ENCODE measurements at regions not wholly inside any gene's neighbourhood (a gene's known extent, or its start where the extent isn't known, plus 50 kb on each side); places are given as distances from the start of the nearest gene placed in this dataset.

DNA sequence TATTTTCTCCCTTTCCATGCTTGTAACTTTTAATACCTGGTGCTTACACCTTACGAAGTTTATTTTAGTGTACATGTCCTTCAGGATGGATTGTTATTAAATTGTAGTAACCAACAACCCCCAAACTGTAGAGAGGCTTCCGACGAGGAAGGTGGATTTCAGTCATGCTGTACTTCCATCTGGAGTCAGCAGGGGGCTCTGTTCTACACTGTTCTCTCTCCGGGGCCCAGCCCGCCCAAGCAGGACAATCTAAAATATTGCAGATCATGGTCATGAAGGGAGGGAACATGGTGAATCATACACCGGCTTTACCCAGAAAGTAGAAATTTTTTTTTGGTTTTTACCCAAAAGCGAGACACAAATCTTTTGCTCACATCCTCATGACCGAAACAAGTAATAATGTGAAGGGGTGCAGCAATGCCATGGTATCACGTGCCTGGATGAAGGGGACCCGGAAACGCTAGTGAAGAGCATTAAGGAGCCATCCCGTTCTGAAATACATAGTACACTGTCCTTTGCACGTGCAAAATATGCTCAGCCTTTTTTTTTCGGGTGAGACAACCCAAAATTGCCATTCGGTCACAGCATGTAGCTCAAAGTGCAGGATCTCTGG lies 884.8 kb downstream of the EPHA4 start:
- no peak overlapping the region for H3K27ac Mint-ChIP-seq
- H3K9me3 Mint-ChIP-seq (ENCODE audit: low read depth): no peaks in the 10 kb centered on the region
- DNase-seq (peak; percentile 79), ATAC-seq (peak; percentile 72)
- peaks cover 21% of the 10 kb centered on the region for H3K27me3 Mint-ChIP-seq
- POLR2A ChIA-PET: no interaction called here
- no peak overlapping the region for H3K4me3 Mint-ChIP-seq
- intact Hi-C loops (cut with DNase I, micrococcal nuclease): loop anchor here (1.0 to 2.0 kb wide), 2 partner anchors 886 to 1281 kb away; no protein-coding TSS in a partner anchor
- no peaks in the 10 kb centered on the region for H3K36me3 Mint-ChIP-seq (ENCODE audit: low read depth)
- H3K4me1 Mint-ChIP-seq: no peaks in the 10 kb centered on the region
- CTCF ChIA-PET: interaction anchor here (0.6 to 1.5 kb wide), 4 partner anchors 11 to 886 kb away, joined by 3 to 4 read pairs (median 4); no protein-coding TSS in a partner anchor

DNA sequence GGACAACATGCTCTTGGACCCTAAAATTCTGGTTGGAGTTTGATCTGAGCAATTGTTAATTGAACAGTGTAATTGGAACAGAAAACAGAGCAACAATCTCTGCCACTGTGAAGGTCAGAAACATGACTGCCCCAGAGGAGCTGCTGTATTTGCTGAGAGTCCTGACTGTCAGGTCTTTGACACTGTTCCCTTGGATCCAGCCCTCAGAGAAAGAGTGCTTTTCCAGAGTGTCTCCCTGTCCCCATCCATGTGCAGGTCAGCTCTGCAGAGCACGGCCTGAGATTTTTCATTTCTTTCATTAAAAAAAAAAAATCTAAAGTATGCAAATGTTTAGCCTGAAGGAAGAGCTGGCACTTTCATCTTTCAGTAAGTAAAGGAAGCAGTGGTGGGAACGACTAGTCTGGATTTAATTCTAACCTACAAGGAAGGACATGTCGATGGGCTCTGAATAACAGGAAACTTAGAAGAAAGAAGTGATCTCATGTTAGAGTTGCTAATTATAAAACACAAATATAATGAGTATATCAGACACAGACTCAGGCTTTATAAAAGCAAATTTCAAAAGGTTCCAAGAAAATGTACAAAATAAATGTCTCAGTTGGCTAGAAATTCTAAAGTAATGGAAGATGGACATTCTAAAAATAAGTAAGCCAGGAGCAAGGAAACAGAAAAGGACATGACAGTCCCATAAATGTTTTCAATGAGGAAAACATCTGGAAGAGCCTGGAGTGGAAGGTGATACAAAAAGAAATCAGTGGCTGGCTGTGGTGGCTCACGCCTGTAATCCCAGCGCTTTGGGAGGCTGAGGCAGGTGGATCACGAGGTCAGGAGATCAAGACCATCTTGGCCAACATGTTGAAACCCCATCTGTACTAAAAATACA lies 876.5 kb downstream of the EPHA4 start:
- Mint-ChIP-seq H3K9me3 (ENCODE audit: low read depth) (peaks cover under 1% of the 10 kb centered on the region), H3K4me1 (no peaks in the 10 kb centered on the region), H3K27me3 (peaks cover 15% of the 10 kb centered on the region), H3K36me3 (ENCODE audit: low read depth) (no peaks in the 10 kb centered on the region), H3K4me3 (no peak overlapping the region), H3K27ac (no peak overlapping the region)
- POLR2A ChIA-PET: no interaction called here
- intact Hi-C loops (cut with DNase I, micrococcal nuclease): no loop called here
- no peak for ATAC-seq
- no peak for DNase-seq
- CTCF ChIA-PET: no interaction called here

DNA sequence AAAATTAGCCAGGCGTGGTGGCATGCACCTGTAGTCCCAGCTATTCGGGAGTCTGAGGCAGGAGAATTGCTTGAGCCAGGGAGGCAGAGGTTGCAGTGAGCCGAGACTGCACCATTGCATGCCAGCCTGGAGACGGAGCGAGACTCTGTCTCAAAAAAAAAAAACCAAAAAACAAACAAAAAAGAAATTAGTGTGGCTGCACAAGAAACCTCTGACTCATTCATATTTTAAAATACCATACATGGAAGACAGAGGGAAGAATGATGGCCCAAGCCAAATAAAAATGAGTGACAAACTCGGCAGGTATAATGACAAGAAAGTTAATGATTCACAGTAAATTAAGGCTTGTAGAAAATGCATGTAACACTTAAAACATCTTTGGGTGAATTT lies 875.8 kb downstream of the EPHA4 start:
- Mint-ChIP-seq H3K4me1 (no peaks in the 10 kb centered on the region), H3K27me3 (peaks cover 12% of the 10 kb centered on the region), H3K9me3 (ENCODE audit: low read depth) (peaks cover 7% of the 10 kb centered on the region), H3K27ac (no peak overlapping the region), H3K4me3 (no peak overlapping the region), H3K36me3 (ENCODE audit: low read depth) (no peaks in the 10 kb centered on the region)
- intact Hi-C loops (cut with DNase I, micrococcal nuclease): no loop called here
- POLR2A ChIA-PET: no interaction called here
- CTCF ChIA-PET: no interaction called here
- no peak for ATAC-seq
- no peak for DNase-seq

DNA sequence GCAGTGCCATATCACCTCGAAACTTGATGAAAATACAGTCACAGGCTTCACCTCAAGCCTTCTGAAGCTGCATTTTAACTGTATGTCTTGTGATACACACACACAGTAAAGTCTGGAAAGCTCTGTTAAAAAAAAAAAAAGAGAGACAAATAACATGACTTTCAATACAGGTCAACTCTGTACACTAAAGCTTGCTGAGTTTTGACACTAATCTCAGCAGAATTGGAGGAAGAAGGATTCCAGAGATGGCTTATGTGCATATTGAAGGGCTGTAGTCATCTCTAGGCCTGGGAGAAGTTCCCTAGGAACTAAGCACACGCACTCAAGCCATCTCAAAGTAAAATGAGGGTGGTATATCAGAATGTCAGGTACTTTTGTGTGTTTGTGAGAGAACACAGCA lies 875.1 kb downstream of the EPHA4 start:
- Mint-ChIP-seq H3K9me3 (ENCODE audit: low read depth) (peaks cover 8% of the 10 kb centered on the region), H3K4me1 (no peaks in the 10 kb centered on the region), H3K27me3 (peaks cover 12% of the 10 kb centered on the region), H3K4me3 (no peak overlapping the region), H3K27ac (no peak overlapping the region), H3K36me3 (ENCODE audit: low read depth) (no peaks in the 10 kb centered on the region)
- CTCF ChIA-PET: no interaction called here
- ATAC-seq: no peak
- intact Hi-C loops (cut with DNase I, micrococcal nuclease): no loop called here
- DNase-seq: no peak
- POLR2A ChIA-PET: no interaction called here

DNA sequence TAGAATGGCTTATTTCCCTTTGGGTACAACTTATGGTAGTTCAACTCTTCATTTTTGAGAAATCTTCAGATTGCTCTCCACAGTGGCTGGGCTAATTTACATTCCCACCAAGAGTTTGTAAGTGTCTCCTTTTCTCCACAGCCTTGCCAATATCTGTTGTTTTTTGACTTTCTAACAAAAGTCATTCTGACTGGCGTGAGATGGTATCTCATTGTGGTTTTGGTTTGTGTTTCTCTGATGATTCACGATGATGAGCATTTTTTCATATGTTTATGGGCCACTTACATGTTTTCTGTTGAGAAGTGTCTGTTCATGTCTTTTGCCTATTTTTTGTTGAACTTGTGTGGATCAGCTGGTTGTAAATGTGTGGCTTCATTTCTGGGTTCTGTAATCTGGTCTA lies 871.0 kb downstream of the EPHA4 start:
- intact Hi-C loops (cut with DNase I, micrococcal nuclease): no loop called here
- peaks cover 8% of the 10 kb centered on the region for H3K9me3 Mint-ChIP-seq (ENCODE audit: low read depth)
- DNase-seq (no peak), ATAC-seq (no peak)
- H3K4me1 Mint-ChIP-seq: no peaks in the 10 kb centered on the region
- H3K27me3 Mint-ChIP-seq: peaks cover 3% of the 10 kb centered on the region
- ChIA-PET POLR2A (no interaction called here), CTCF (no interaction called here)
- no peaks in the 10 kb centered on the region for H3K36me3 Mint-ChIP-seq (ENCODE audit: low read depth)
- H3K27ac Mint-ChIP-seq: no peak overlapping the region
- H3K4me3 Mint-ChIP-seq: no peak overlapping the region

DNA sequence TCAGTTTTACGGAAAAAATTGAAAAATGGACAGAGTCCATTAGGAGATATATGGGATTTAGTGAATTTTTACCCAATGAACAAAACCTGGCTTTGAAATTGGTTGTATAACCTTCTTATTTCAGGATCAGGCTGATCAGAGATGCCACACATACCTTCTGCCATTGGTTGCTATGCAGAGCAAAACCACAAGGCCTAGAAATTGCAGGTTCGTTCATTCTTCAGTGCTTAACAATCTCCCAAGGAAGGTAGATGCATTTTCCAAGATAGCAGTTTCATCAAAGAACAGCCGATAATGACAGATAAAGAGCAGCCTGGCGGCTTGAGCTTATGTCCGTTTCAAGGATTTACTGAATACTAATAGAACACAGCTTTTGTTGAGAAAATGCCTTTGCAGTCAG lies 868.8 kb downstream of the EPHA4 start:
- H3K9me3 Mint-ChIP-seq (ENCODE audit: low read depth): peaks cover 8% of the 10 kb centered on the region
- no peaks in the 10 kb centered on the region for H3K4me1 Mint-ChIP-seq
- H3K36me3 Mint-ChIP-seq (ENCODE audit: low read depth): no peaks in the 10 kb centered on the region
- DNase-seq (no peak), ATAC-seq (no peak)
- H3K27ac Mint-ChIP-seq: no peak overlapping the region
- intact Hi-C loops (cut with DNase I, micrococcal nuclease): no loop called here
- peaks cover 2% of the 10 kb centered on the region for H3K27me3 Mint-ChIP-seq
- ChIA-PET POLR2A (no interaction called here), CTCF (no interaction called here)
- H3K4me3 Mint-ChIP-seq: no peak overlapping the region

DNA sequence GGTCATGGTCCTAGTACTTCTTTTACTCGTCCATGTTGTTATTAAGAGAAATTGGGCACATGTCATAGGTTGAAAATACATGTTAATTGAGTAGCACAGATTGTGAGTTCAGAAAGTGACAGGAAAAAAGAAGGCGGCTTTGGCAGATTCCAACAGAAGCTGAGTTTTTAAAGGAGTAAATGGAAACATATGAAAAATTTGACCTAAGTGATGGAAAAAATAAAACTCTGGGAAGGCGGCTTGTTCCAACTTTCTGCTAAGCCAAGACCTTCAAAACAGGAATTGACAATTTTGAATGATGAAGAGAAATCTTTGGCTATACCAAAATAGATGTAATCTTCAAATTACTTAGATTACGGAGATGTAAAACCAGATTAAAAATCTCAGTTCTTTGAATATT lies 868.0 kb downstream of the EPHA4 start:
- Mint-ChIP-seq H3K36me3 (ENCODE audit: low read depth) (no peaks in the 10 kb centered on the region), H3K27ac (no peak overlapping the region), H3K27me3 (peaks cover 2% of the 10 kb centered on the region), H3K4me3 (no peak overlapping the region), H3K9me3 (ENCODE audit: low read depth) (peaks cover 8% of the 10 kb centered on the region), H3K4me1 (no peaks in the 10 kb centered on the region)
- ChIA-PET POLR2A (no interaction called here), CTCF (no interaction called here)
- intact Hi-C loops (cut with DNase I, micrococcal nuclease): no loop called here
- no peak for DNase-seq
- no peak for ATAC-seq

DNA sequence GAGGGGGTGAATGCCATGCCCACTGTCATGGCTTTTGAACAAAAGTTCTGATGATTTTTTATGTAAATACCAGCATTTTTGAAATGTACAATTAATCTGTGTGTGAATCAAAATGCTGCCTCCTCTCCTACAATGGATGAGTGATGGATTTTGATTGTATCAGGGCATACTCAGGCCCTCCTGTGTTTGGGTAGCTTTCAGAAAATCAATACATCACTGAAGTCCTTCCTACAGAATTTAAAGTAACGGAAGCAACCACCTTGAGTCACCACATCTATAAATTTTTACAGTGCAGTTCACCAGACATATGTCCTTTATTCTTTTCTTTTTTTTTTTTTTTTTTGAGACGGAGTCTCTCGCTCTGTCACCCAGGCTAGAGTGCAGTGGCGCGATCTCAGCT lies 867.3 kb downstream of the EPHA4 start:
- no peaks in the 10 kb centered on the region for H3K4me1 Mint-ChIP-seq
- H3K27me3 Mint-ChIP-seq: peaks cover 2% of the 10 kb centered on the region
- H3K36me3 Mint-ChIP-seq (ENCODE audit: low read depth): no peaks in the 10 kb centered on the region
- CTCF ChIA-PET: no interaction called here
- H3K9me3 Mint-ChIP-seq (ENCODE audit: low read depth): peaks cover 8% of the 10 kb centered on the region
- no peak overlapping the region for H3K4me3 Mint-ChIP-seq
- no peak overlapping the region for H3K27ac Mint-ChIP-seq
- no peak for ATAC-seq
- intact Hi-C loops (cut with DNase I, micrococcal nuclease): no loop called here
- DNase-seq: no peak
- POLR2A ChIA-PET: no interaction called here

DNA sequence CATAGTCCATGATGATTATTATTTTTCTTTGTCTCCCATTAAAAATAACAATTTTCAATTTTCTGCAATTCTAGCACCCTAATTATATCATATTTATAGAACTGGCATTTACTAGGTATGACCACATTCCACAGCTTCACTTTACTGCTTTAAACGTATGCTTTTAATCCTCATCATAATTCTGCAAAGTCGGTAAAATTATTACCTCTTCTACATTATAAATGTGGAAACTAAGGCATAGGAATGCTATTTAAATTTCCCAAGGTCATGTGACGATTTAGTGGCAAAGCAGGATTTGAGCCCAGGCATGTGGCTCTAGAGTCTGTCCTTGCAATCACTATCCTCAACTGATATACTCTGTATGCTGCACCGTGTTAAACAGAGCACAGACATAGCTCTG lies 866.4 kb downstream of the EPHA4 start:
- H3K9me3 Mint-ChIP-seq (ENCODE audit: low read depth): peaks cover 7% of the 10 kb centered on the region
- H3K27me3 Mint-ChIP-seq: peaks cover 4% of the 10 kb centered on the region
- no peak for ATAC-seq
- no peaks in the 10 kb centered on the region for H3K36me3 Mint-ChIP-seq (ENCODE audit: low read depth)
- no peak overlapping the region for H3K27ac Mint-ChIP-seq
- H3K4me3 Mint-ChIP-seq: no peak overlapping the region
- H3K4me1 Mint-ChIP-seq: no peaks in the 10 kb centered on the region
- POLR2A ChIA-PET: no interaction called here
- CTCF ChIA-PET: interaction anchor here (0.6 kb wide), 1 partner anchor 286 kb away, joined by 3 read pairs; no protein-coding TSS in a partner anchor
- DNase-seq: no peak
- intact Hi-C loops (cut with DNase I, micrococcal nuclease): no loop called here

DNA sequence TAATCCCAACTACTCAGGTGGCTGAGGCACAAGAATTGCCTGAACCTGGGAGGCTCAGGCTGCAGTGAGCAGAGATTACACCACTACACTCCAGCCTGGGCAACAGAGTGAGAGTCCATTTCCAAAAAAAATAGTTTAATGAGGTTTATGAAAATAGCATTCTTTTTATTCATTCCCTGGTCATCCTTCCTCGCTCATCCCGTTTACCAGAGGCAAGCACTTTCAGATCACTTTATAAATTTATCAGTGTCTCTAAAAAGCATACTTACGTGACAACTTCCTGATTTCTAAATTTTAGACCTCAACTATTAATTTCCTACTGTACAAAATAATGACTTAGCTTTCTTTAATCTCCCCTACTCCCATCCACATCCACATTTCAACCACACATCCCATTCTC lies 864.8 kb downstream of the EPHA4 start:
- no peaks in the 10 kb centered on the region for H3K9me3 Mint-ChIP-seq (ENCODE audit: low read depth)
- no peak for DNase-seq
- POLR2A ChIA-PET: no interaction called here
- no peak for ATAC-seq
- no peaks in the 10 kb centered on the region for H3K36me3 Mint-ChIP-seq (ENCODE audit: low read depth)
- intact Hi-C loops (cut with DNase I, micrococcal nuclease): no loop called here
- H3K27ac Mint-ChIP-seq: no peak overlapping the region
- CTCF ChIA-PET: no interaction called here
- H3K4me1 Mint-ChIP-seq: no peaks in the 10 kb centered on the region
- no peak overlapping the region for H3K4me3 Mint-ChIP-seq
- H3K27me3 Mint-ChIP-seq: peaks cover 8% of the 10 kb centered on the region

DNA sequence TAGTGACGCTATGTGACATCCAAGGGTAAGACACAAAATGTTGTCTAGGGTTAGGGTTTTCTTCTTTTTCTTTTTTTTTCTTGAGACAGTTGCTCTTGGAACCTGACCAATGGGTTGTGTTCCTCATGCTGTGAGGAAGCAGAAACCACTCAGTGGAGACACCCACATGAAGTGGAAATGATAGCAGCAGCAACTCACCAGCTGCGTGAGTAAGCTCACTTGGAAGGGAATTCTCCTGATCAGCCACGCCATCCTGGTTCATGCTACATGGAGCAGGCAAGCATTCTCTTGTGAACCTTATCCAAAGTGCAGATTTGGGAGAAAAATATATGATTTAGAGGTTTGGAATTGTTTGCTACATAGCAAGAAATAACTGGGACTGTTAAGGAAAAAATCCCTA lies 863.7 kb downstream of the EPHA4 start:
- ChIA-PET CTCF (no interaction called here), POLR2A (no interaction called here)
- H3K27me3 Mint-ChIP-seq: peaks cover 11% of the 10 kb centered on the region
- no peaks in the 10 kb centered on the region for H3K9me3 Mint-ChIP-seq (ENCODE audit: low read depth)
- no peaks in the 10 kb centered on the region for H3K36me3 Mint-ChIP-seq (ENCODE audit: low read depth)
- H3K4me1 Mint-ChIP-seq: no peaks in the 10 kb centered on the region
- no peak overlapping the region for H3K27ac Mint-ChIP-seq
- ATAC-seq: no peak
- intact Hi-C loops (cut with DNase I, micrococcal nuclease): no loop called here
- H3K4me3 Mint-ChIP-seq: no peak overlapping the region
- DNase-seq: no peak

DNA sequence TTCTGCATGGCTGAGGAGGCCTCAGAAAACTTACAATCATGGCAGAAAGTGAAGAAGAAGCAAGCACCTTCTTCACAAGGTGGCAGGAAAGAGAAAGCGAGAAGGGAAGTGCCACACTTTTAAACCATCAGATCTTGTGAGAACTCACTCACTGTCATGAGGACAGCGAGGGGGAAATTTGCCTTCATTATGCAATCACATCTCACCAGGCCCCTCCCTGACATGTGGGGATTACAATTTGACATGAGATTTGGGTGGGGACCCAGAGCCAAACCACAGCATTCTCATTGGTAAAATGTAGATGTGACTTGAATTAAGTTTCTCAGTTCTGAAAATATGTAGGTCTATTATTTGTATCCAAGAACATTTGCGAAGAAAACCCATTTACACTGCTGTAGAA lies 854.8 kb downstream of the EPHA4 start:
- CTCF ChIA-PET: no interaction called here
- no peak for DNase-seq
- no peak overlapping the region for H3K4me3 Mint-ChIP-seq
- H3K4me1 Mint-ChIP-seq: no peaks in the 10 kb centered on the region
- ATAC-seq: no peak
- H3K27me3 Mint-ChIP-seq: peaks cover 10% of the 10 kb centered on the region
- intact Hi-C loops (cut with DNase I, micrococcal nuclease): no loop called here
- H3K27ac Mint-ChIP-seq: no peak overlapping the region
- POLR2A ChIA-PET: no interaction called here
- H3K9me3 Mint-ChIP-seq (ENCODE audit: low read depth): peaks cover 2% of the 10 kb centered on the region
- H3K36me3 Mint-ChIP-seq (ENCODE audit: low read depth): no peaks in the 10 kb centered on the region
